Activated CD8-positive, alpha-beta T cell treated with anti-CD3 and anti-CD28 coated beads, Interleukin-2, amount 10 ng/mL, durations not matched to agents 7 days and 5 days (primary cell): ENCODE measurements at regions not wholly inside any gene's neighbourhood (a gene's known extent, or its start where the extent isn't known, plus 50 kb on each side); places are given as distances from the start of the nearest gene placed in this dataset.
"Not testable (repeated sequence)": the region's sequence is repeated elsewhere in the genome, so short reads cannot be mapped to it uniquely, and the experiment has no call there.

Source experiments
- ATAC-seq: fragments of 150-1000 bp; cut with Tn5 transposase; one replicate; pipeline ENCODE4 v1.10.0; 2021; ENCODE audit warnings: moderate library complexity
- CTCF ChIA-PET: fragments of 350-600 bp; sonication (Branson Sonifier 250); formaldehyde crosslinking; loops from one replicate; lab custom pipeline; 2021; ENCODE audit warnings: antibody characterized with exemption; lab: Charles Lee
- POLR2A ChIA-PET: fragments of 350-600 bp; sonication (Branson Sonifier 250); formaldehyde crosslinking; loops from one replicate; lab custom pipeline; 2021; ENCODE audit warnings: antibody characterized with exemption; lab: Charles Lee
- DNase-seq: peaks from one replicate; pipeline ENCODE4 v3.0.0-alpha.2; 2020
- H3K27ac Mint-ChIP-seq: one replicate; pipeline ENCODE4 v1.8.0; 2021; ENCODE audit warnings: mild to moderate bottlenecking, mixed read lengths
- H3K27me3 Mint-ChIP-seq: one replicate; pipeline ENCODE4 v1.8.0; 2021; ENCODE audit warnings: low read depth, mixed read lengths
- H3K36me3 Mint-ChIP-seq: one replicate; pipeline ENCODE4 v1.8.0; 2021; ENCODE audit warnings: low read depth, mixed read lengths
- H3K4me1 Mint-ChIP-seq: one replicate; pipeline ENCODE4 v1.8.0; 2021; ENCODE audit warnings: low read depth, mixed read lengths
- H3K4me3 Mint-ChIP-seq: one replicate; pipeline ENCODE4 v1.8.0; 2021; ENCODE audit warnings: mild to moderate bottlenecking, mixed read lengths
- H3K9me3 Mint-ChIP-seq: one replicate; pipeline ENCODE4 v1.8.0; 2022; ENCODE audit warnings: mixed read lengths; ENCODE audit not compliant: insufficient read depth

DNA sequence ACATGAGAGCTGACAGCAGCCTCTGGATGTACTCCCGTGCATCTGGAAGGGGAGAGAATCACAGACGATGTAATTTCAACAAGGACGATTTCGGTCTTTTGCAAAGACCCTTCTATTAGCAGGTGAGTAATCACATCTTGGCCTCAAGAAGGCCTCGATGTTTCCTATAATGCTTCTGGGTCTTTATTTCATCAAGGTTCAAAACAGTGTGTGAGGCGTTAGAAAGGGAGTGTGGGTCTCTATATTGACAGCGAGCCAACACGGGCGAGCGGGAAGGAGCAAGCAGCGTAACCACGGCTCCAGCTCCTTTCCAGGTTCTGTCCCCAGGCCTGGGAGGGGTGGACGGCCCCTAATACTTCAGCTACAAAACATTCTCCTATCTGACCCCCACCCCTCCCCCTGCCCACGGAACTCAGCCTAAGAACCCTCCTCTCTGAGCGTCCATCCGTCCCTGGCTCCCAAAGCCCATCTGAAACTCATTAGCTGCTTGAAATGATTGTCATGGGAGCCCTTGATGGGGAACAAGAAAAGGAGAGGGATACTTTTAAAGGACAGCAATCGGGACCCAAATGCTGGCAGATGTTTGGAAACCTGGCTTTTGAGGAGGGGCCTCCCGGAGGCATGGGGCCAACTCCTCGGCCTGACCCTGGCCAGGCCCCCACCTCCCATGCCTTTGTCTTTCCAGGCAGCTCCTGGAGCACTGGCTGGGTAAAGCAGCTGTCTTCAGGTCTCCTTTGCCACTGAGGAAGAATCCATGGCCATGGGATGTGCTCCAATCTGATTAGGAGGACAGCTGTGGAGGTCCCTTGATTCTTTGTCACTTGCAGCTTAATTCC lies 250.8 kb downstream of the FOXD2 start:
- ChIA-PET CTCF (no interaction called here), POLR2A (no interaction called here)
- H3K27me3 Mint-ChIP-seq, result peaks cover 17% of the 10 kb centered on the region
- H3K9me3 Mint-ChIP-seq, result no peaks in the 10 kb centered on the region
- H3K4me1 Mint-ChIP-seq, result no peaks in the 10 kb centered on the region
- H3K36me3 Mint-ChIP-seq, result no peaks in the 10 kb centered on the region
- ATAC-seq, result no peak
- no peak for DNase-seq
- no peak overlapping the region for H3K27ac Mint-ChIP-seq
- no peak overlapping the region for H3K4me3 Mint-ChIP-seq

DNA sequence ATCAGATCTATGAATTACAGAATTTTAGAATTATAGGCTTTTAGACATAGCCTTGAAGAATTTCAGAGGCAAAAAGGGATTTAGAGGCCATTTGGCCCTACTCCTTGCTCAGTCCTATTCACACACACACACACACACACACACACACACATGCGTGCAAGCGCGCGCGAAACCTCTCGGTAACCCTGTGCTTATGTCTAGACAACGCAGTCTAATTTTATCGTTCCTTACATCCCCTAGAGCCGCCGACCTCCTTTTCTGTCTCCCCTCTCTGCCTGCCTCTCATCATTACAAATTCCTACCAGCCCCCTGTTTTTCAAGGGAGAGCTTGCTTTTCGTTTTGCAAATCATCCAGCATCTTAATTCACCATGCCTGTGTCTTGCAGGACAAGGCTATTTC lies 252.1 kb downstream of the FOXD2 start:
- no peak overlapping the region for H3K27ac Mint-ChIP-seq
- H3K36me3 Mint-ChIP-seq, result no peaks in the 10 kb centered on the region
- H3K9me3 Mint-ChIP-seq, result no peaks in the 10 kb centered on the region
- H3K4me3 Mint-ChIP-seq, result no peak overlapping the region
- no peak for DNase-seq
- ChIA-PET CTCF (no interaction called here), POLR2A (no interaction called here)
- no peaks in the 10 kb centered on the region for H3K4me1 Mint-ChIP-seq
- peaks cover 12% of the 10 kb centered on the region for H3K27me3 Mint-ChIP-seq
- no peak for ATAC-seq

- Mint-ChIP-seq H3K27ac (no peak overlapping the region), H3K27me3 (peaks cover 10% of the 10 kb centered on the region), H3K9me3 (no peaks in the 10 kb centered on the region), H3K36me3 (no peaks in the 10 kb centered on the region), H3K4me1 (no peaks in the 10 kb centered on the region), H3K4me3 (no peak overlapping the region)
- CTCF ChIA-PET, result no interaction called here
- POLR2A ChIA-PET, result no interaction called here
- ATAC-seq, result no peak
- DNase-seq, result no peak
These were observed 252.8 kb downstream of the FOXD2 start for GRCh38 chr1:47690341-47691250.

GRCh38 chr1:47691293-47691692 lies 253.4 kb downstream of the FOXD2 start:
- H3K4me1 Mint-ChIP-seq, H3K27ac Mint-ChIP-seq, H3K36me3 Mint-ChIP-seq, H3K9me3 Mint-ChIP-seq, H3K27me3 Mint-ChIP-seq, ATAC-seq, H3K4me3 Mint-ChIP-seq, POLR2A ChIA-PET, CTCF ChIA-PET, DNase-seq: not testable (repeated sequence)

DNA sequence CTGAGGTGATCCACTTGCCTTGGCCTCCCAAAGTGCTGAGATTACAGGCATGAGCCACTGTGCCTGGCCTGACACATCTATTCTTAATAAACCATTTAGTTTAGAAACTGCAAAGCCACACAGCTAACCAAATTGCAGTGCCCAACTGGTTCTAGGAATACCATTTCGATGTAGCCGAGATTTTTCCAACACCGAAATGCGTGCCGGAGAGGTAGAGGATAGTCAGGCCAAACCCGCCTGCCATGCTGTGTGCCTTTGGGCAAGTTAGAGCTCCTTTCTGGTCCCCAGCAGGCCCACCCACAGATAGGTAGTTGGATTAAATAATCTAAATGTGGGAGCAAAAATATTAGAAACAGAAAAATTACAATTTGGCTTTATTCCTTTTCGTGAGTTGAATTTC lies 254.4 kb downstream of the FOXD2 start:
- Mint-ChIP-seq H3K36me3 (no peaks in the 10 kb centered on the region), H3K9me3 (no peaks in the 10 kb centered on the region), H3K27ac (no peak overlapping the region), H3K4me1 (no peaks in the 10 kb centered on the region), H3K4me3 (no peak overlapping the region), H3K27me3 (peaks cover 10% of the 10 kb centered on the region)
- DNase-seq, result no peak
- POLR2A ChIA-PET, result no interaction called here
- no peak for ATAC-seq
- CTCF ChIA-PET, result no interaction called here

DNA sequence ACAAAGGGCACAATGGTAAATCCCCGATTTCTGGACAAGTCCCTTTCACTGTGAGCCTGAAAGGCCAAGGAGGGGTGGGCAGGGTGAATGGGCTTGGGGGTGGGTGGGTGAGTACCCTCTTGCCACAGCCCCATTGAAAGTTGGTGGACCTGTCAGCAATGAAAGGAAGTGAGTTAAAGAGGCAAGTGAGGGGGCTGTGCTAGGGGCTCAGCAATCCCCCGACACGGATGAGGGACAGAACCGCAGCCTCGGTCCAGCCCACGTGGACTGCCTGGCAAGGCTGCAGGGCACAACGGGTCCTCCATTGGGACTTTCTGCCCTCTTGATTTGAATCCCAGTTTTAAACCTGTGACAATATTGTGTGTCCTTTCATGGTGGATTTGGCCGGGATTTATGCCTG lies 255.3 kb downstream of the FOXD2 start:
- DNase-seq (no peak), ATAC-seq (no peak)
- POLR2A ChIA-PET, result no interaction called here
- CTCF ChIA-PET, result no interaction called here
- Mint-ChIP-seq H3K9me3 (no peaks in the 10 kb centered on the region), H3K4me3 (no peak overlapping the region), H3K4me1 (no peaks in the 10 kb centered on the region), H3K27ac (no peak overlapping the region), H3K27me3 (peaks cover 8% of the 10 kb centered on the region), H3K36me3 (no peaks in the 10 kb centered on the region)

GRCh38 chr1:47694011-47694890 lies 256.4 kb downstream of the FOXD2 start:
- Mint-ChIP-seq H3K4me1 (no peaks in the 10 kb centered on the region), H3K36me3 (no peaks in the 10 kb centered on the region), H3K27me3 (peaks cover 5% of the 10 kb centered on the region), H3K4me3 (no peak overlapping the region), H3K27ac (no peak overlapping the region), H3K9me3 (no peaks in the 10 kb centered on the region)
- no peak for DNase-seq
- ChIA-PET POLR2A (no interaction called here), CTCF (interaction anchor here (1.0 kb wide), 1 partner anchor 257 kb away, joined by 3 read pairs; the partner anchor contains the start of gene FOXD2)
- no peak for ATAC-seq

DNA sequence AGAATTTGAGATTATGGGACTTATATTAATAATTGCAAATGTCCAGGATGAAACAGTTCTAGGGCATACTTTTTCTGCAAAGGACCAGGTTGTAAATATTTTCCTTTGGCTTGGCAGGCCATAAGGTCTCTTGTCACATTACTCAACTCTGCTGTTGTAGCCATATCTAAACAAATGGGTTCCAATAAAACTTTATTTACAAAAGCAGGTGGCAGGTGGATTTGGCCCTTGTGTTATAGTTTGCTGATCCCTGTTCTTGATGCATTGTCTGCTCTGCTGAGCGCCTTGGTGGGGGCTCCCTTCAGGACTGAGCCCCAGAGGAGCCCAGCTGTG lies 258.5 kb downstream of the FOXD2 start:
- Mint-ChIP-seq H3K27me3 (peaks cover 1% of the 10 kb centered on the region), H3K4me3 (no peak overlapping the region), H3K36me3 (no peaks in the 10 kb centered on the region), H3K9me3 (no peaks in the 10 kb centered on the region), H3K27ac (no peak overlapping the region), H3K4me1 (no peaks in the 10 kb centered on the region)
- CTCF ChIA-PET, result interaction anchor here (1.3 kb wide), 1 partner anchor 15 kb away, joined by 3 read pairs; no protein-coding TSS in a partner anchor
- POLR2A ChIA-PET, result no interaction called here
- DNase-seq, result no peak
- no peak for ATAC-seq

- H3K9me3 Mint-ChIP-seq, result no peaks in the 10 kb centered on the region
- ChIA-PET CTCF (no interaction called here), POLR2A (no interaction called here)
- H3K4me1 Mint-ChIP-seq, result no peaks in the 10 kb centered on the region
- ATAC-seq (no peak), DNase-seq (no peak)
- H3K36me3 Mint-ChIP-seq, result no peaks in the 10 kb centered on the region
- no peak overlapping the region for H3K4me3 Mint-ChIP-seq
- no peak overlapping the region for H3K27ac Mint-ChIP-seq
- no peaks in the 10 kb centered on the region for H3K27me3 Mint-ChIP-seq
These were observed 259.0 kb downstream of the FOXD2 start for GRCh38 chr1:47696737-47697441.

- Mint-ChIP-seq H3K9me3 (no peaks in the 10 kb centered on the region), H3K27me3 (no peaks in the 10 kb centered on the region), H3K4me3 (no peak overlapping the region), H3K27ac (no peak overlapping the region), H3K36me3 (no peaks in the 10 kb centered on the region), H3K4me1 (no peaks in the 10 kb centered on the region)
- no peak for DNase-seq
- ChIA-PET POLR2A (no interaction called here), CTCF (no interaction called here)
- ATAC-seq, result no peak
These were observed 259.9 kb downstream of the FOXD2 start for GRCh38 chr1:47697616-47698335.
